ENCODE measurements at regions not wholly inside any gene's neighbourhood (a gene's known extent, or its start where the extent isn't known, plus 50 kb on each side); places are given as distances from the start of the nearest gene placed in this dataset.
"Not testable (repeated sequence)": the region's sequence is repeated elsewhere in the genome, so short reads cannot be mapped to it uniquely, and the experiment has no call there.

DNA sequence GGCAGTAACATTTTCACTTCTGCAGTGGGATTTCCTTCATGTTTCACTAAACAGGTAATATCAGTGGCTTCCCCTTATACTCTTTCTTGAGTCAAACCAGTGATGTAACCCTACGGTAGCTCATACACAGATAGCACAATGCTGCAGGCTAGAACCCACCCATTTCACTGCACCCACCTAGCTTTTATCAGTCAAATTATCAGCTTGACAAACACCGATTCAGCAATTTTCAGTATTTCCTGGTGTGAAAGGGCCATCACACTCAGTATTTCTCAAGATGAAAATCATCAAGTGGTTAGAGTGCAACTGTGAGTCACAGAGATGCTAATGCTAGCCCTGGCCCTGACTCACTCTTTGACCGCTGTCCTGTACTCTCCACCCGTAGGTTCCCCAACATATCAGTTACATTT, 242.3 kb upstream of the PTGER4 start:
- TF ChIP-seq, protein P1, sequence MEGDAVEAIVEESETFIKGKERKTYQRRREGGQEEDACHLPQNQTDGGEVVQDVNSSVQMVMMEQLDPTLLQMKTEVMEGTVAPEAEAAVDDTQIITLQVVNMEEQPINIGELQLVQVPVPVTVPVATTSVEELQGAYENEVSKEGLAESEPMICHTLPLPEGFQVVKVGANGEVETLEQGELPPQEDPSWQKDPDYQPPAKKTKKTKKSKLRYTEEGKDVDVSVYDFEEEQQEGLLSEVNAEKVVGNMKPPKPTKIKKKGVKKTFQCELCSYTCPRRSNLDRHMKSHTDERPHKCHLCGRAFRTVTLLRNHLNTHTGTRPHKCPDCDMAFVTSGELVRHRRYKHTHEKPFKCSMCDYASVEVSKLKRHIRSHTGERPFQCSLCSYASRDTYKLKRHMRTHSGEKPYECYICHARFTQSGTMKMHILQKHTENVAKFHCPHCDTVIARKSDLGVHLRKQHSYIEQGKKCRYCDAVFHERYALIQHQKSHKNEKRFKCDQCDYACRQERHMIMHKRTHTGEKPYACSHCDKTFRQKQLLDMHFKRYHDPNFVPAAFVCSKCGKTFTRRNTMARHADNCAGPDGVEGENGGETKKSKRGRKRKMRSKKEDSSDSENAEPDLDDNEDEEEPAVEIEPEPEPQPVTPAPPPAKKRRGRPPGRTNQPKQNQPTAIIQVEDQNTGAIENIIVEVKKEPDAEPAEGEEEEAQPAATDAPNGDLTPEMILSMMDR (IDR thresholded peaks at IDR 0.05; ENCODE audit: insufficient read depth, low read length) = no peak
- no peak overlapping the region for H3K4me3 ChIP-seq (ENCODE audit: low read depth, low read length)
- DNase-seq (ENCODE audit: low read depth) = peak; percentile 71

DNA sequence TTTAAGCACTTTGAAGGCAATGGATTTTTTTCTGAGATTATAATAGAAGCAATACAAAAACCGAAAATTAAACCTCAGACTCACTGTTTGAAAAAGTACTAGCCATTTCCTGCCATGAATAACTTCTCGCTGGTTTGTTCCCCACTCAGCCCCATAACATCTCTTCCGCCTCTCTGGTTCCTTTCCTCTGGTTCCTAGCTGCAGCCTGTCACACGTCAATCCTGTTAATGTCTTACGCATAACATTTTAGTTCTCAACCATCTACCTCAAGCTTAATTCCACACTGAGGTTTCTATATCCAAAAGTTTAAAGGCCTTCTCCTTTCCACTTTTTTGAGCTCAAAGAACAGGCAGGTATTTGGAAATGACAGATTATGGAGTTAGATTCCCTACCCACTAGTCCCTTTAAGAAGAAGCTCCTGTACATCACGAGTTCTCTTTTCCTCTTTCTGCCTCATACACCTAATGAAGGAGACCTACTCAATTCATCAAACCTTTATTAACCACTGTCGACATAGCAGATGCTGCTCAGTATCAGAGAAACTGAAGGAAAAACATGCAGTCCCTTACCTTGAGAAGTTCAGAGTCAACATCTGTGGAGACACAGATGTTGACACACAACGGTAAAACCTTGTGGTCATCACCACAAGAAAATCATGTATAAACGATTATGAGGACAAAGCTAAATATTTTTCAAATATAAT, 243.0 kb upstream of the PTGER4 start:
- TF ChIP-seq, protein P1 (IDR thresholded peaks at IDR 0.05; ENCODE audit: insufficient read depth, low read length) = no peak
- no peak for DNase-seq (ENCODE audit: low read depth)
- H3K4me3 ChIP-seq (ENCODE audit: low read depth, low read length) = no peak overlapping the region

DNA sequence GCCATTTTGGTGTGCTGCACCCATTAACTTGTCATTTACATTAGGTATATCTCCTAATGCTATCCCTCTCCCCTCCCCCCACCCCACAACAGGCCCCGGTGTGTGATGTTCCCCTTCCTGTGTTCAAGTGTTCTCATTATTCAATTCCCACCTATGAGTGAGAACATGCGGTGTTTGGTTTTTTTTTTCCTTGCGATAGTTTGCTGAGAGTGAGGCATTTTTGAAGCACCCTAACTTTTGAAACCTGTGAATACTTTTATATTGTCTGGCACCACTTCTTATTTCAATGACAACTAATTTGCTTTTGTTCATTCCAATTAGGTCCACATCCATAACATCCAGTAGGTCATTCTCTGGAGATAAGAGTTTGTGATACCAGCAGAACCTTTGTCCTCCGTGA, 244.0 kb upstream of the PTGER4 start:
- H3K4me3 ChIP-seq (ENCODE audit: low read depth, low read length); DNase-seq (ENCODE audit: low read depth): not testable (repeated sequence)

DNA sequence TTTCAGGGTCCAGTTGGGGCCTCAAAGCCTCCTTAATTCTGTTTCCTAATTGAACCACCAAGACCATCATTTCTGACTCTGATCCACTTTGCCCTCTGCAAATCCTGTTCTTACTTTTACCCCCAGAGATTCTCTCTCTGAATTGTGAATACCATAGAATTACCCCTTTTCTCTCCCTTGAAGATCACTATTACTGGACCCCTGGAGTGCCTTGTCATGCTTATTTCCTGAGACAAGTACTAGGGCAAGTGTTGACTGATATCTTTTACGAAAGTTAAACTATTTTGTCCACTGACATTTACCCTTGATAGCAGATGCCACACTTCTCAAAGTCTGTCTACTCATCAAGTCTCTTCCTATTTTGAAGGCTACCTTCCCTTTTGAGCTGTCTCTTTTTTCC, 246.9 kb upstream of the PTGER4 start:
- TF ChIP-seq, protein P1 (IDR thresholded peaks at IDR 0.05; ENCODE audit: insufficient read depth, low read length) = no peak
- DNase-seq (ENCODE audit: low read depth) = no peak
- H3K4me3 ChIP-seq (ENCODE audit: low read depth, low read length) = no peak overlapping the region

DNA sequence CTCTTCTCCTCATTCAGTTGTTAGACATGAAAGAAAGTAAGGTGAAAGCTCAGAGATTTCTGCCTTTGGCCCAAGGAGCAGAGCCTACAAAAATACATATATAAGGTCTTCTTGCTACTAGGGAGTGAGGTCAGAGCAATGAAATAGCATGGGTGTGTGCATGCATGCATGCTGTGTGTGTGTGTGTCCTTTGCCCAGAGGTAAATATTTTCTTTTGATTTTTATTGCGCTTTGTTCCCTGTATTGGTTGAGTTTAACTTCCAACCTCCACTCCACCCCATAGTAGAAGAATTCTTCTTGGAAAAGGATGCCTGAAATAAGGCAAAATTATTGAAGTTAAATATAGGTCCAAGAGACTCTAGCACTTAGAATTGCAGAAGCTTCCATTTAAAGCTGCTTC, 248.0 kb upstream of the PTGER4 start:
- no peak overlapping the region for H3K4me3 ChIP-seq (ENCODE audit: low read depth, low read length)
- TF ChIP-seq, protein P1 (IDR thresholded peaks at IDR 0.05; ENCODE audit: insufficient read depth, low read length) = no peak
- no peak for DNase-seq (ENCODE audit: low read depth)

DNA sequence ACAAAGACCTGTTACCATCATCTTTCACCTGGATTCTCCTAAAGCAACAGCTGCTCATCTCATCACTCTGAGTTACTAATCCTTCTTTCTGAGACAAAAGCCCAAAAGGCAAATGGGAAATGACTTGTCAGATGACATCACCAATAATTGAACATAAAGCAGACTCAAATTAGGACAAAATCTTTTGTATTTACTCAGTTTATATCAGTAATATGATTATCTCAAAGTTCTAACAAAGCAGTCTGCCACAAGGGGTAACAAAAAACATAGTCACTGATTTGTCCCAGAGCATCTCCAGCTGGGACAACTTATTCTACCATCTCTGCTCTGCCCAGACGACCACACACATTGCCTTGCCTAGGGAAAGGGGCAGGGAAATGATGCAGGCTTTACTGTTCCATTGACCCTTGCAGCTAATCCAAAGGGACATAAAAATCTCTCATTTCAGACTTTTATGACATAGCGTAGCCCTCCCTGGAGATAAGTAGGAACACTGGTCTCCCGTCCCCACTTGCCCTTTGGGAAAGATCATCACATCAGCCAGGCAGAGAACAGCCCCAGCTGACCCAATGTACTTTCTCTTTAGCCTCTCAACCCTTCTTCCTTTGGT, 249.5 kb upstream of the PTGER4 start:
- no peak overlapping the region for H3K4me3 ChIP-seq (ENCODE audit: low read depth, low read length)
- no peak for DNase-seq (ENCODE audit: low read depth)
- TF ChIP-seq, protein P1 (IDR thresholded peaks at IDR 0.05; ENCODE audit: insufficient read depth, low read length) = no peak

DNA sequence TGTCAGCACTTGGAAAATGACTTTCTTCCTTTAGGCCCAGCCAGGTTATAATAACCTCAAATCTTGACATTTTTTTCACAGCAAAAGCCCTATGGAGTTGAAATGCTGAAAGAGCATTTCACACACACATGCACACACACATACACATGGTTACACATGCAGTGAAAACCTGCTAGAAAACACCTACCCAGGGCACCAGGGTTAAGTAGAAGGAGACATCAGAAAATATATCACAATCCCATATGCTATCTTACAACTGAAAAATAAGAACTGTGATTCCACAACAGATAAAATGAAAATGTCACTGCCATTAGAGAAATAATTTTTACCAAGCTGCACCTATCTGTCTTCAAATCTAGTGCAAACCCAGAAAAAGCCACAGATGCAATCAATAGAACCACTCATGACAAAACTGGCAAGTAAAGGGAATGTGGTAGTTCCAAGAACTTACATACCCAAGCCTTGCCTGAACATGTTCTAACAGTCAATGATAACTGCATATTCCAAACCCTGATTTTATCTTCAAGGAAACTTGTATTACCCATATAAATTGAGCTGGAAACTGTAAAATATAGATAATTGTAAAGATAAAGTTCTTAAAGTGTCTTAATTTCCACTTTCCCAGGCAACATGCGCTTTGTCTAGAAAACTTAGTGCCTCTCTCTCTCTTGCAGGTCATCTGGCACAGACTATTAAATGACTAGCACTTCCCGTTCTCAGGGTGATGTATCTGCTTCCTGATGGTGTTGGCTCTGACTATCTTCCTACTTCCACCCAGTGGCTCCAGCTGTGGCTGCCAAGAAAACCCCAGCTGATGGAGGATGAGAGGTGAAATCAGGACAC, 250.2 kb upstream of the PTGER4 start:
- peak; percentile 56 for DNase-seq (ENCODE audit: low read depth)

More for the DNA sequence above, 250.2 kb upstream of the PTGER4 start:
- no peak overlapping the region for H3K4me3 ChIP-seq (ENCODE audit: low read depth, low read length)
- TF ChIP-seq, protein P1 (IDR thresholded peaks at IDR 0.05; ENCODE audit: insufficient read depth, low read length) = no peak

Measured in fibroblast of the aortic adventitia (primary cell).